Stimulated activated naive CD4-positive, alpha-beta T cell (primary cell): ENCODE measurements at regions not wholly inside any gene's neighbourhood (a gene's known extent, or its start where the extent isn't known, plus 50 kb on each side); places are given as distances from the start of the nearest gene placed in this dataset.
A peak's percentile ranks its signal among the peaks of the same experiment; 100 is the strongest.
"Not testable (repeated sequence)": the region's sequence is repeated elsewhere in the genome, so short reads cannot be mapped to it uniquely, and the experiment has no call there.

Experiments used
- DNase-seq, 6 experiments: peaks; one replicate each; lab custom pipeline; 2025; lab: John Stamatoyannopoulos, UW

GRCh38 chr16:29578898-29579297 lies 72.7 kb upstream of the NPIPB12 start:
- not testable (repeated sequence) for DNase-seq

- not testable (repeated sequence) for DNase-seq
These were observed 75.6 kb upstream of the NPIPB12 start for GRCh38 chr16:29581764-29582163.

- not testable (repeated sequence) for DNase-seq
These were observed 71.1 kb upstream of the SPN start for GRCh38 chr16:29591919-29592318.

- DNase-seq = peak; percentile 19 to 74 (median 55)
These were observed 68.7 kb upstream of the SPN start for GRCh38 chr16:29594269-29594925.

GRCh38 chr16:29594926-29595838 lies 67.9 kb upstream of the SPN start:
- peak; percentile 82 to 92 (median 88) for DNase-seq

- not testable (repeated sequence) for DNase-seq
These were observed 66.0 kb upstream of the SPN start for GRCh38 chr16:29597030-29597429.

GRCh38 chr16:29600111-29601000 lies 62.7 kb upstream of the SPN start:
- peak; percentile 12 to 68 (median 40) for DNase-seq

GRCh38 chr16:29602247-29602625 lies 60.8 kb upstream of the SPN start:
- not testable (repeated sequence) for DNase-seq

GRCh38 chr16:29602683-29603088 lies 60.4 kb upstream of the SPN start:
- not testable (repeated sequence) for DNase-seq

- DNase-seq = not testable (repeated sequence)
These were observed 58.2 kb upstream of the SPN start for GRCh38 chr16:29604631-29605549.

- DNase-seq = not testable (repeated sequence)
These were observed 57.3 kb upstream of the SPN start for GRCh38 chr16:29605593-29606205.

GRCh38 chr16:29606669-29607427 lies 56.2 kb upstream of the SPN start:
- not testable (repeated sequence) for DNase-seq

- DNase-seq = not testable (repeated sequence)
These were observed 55.6 kb upstream of the SPN start for GRCh38 chr16:29607428-29607823.

GRCh38 chr16:29612381-29613306 lies 50.4 kb upstream of the SPN start:
- peak in 3 of 6 experiments; percentile 40 to 52 (median 49) for DNase-seq
